ENCODE measurements at regions not wholly inside any gene's neighbourhood (a gene's known extent, or its start where the extent isn't known, plus 50 kb on each side); places are given as distances from the start of the nearest gene placed in this dataset.
A peak's percentile ranks its signal among the peaks of the same experiment; 100 is the strongest.

DNA sequence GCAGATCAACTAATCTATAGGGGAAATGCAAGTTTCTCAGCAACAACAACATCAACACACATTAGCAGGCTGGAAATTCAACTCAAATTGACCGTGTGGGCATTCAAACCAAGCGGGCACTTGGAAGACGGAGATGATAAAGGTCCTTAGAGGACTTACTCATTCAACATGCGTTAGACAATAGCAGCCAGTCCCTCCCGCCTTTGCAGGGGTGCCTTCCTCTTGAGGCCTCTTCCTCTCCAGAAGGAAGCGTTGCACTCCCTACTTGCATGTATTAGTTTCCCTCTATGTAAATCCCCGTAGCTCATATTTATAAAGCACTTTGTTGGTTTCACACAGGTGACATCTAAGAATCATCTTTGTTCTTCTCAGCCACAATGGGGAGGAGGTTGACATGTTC lies 300.8 kb upstream of the STXBP5 start:
- Histone ChIP-seq H3K4me1 (ENCODE audit: control insufficient read depth in 2 of 3, insufficient read depth in 2 of 3, low read depth in 1 of 3, low read length in 3 of 3) (no peaks in the 10 kb centered on the region), H3K4me3 (ENCODE audit: low read length in 3 of 3) (no peak overlapping the region), H3K36me3 (ENCODE audit: control insufficient read depth in 2 of 3, insufficient read depth in 3 of 3, low read length in 3 of 3) (no peaks in the 10 kb centered on the region), H3K9me3 (ENCODE audit: control insufficient read depth in 2 of 3, insufficient read depth in 1 of 3, low read length in 3 of 3) (no peaks in the 10 kb centered on the region), H3K27me3 (ENCODE audit: control insufficient read depth, insufficient read depth, low read length) (no peaks in the 10 kb centered on the region), H3K27ac (ENCODE audit: low read depth in 2 of 2, low read length in 2 of 2) (no peak overlapping the region), H3K9ac (ENCODE audit: low read length in 3 of 3) (no peak overlapping the region)
- no peak for TF ChIP-seq CTCF (IDR thresholded peaks at IDR 0.05; ENCODE audit: borderline replicate concordance, extremely low read depth, insufficient read depth)
- intact Hi-C loops (cut with DNase I): no loop called here
- DNase-seq: no peak
- no peak for FAIRE-seq

DNA sequence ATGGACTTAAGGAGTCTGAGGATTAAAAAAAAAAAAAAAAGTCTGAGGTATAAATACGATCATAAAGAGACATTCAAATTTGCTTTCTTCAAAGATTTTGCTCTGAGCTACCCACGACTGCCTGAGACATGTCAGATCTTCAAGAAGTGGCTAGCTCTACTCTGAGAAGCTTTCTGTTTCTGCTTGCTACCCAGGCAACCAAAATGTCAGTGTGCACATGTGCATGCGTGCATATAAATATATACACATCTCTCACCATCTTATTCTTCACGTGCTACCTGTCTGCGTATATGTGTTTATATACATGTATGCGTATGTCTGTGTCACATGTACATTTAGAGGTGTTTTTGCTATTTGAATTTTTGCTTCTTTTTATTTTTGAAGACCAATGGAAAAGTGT lies 299.6 kb upstream of the STXBP5 start:
- FAIRE-seq (no peak), DNase-seq (no peak)
- intact Hi-C loops (cut with DNase I): no loop called here
- H3K9me3 ChIP-seq (ENCODE audit: control insufficient read depth in 2 of 3, insufficient read depth in 1 of 3, low read length in 3 of 3): no peaks in the 10 kb centered on the region
- no peak overlapping the region for H3K4me3 ChIP-seq (ENCODE audit: low read length in 3 of 3)
- TF ChIP-seq CTCF (IDR thresholded peaks at IDR 0.05; ENCODE audit: borderline replicate concordance, extremely low read depth, insufficient read depth): no peak
- no peaks in the 10 kb centered on the region for H3K36me3 ChIP-seq (ENCODE audit: control insufficient read depth in 2 of 3, insufficient read depth in 3 of 3, low read length in 3 of 3)
- H3K4me1 ChIP-seq (ENCODE audit: control insufficient read depth in 2 of 3, insufficient read depth in 2 of 3, low read depth in 1 of 3, low read length in 3 of 3): peaks cover 0 to 2% (median 2%) of the 10 kb centered on the region in 3 donors
- no peak overlapping the region for H3K27ac ChIP-seq (ENCODE audit: low read depth in 2 of 2, low read length in 2 of 2)
- H3K27me3 ChIP-seq (ENCODE audit: control insufficient read depth, insufficient read depth, low read length): no peaks in the 10 kb centered on the region
- no peak overlapping the region for H3K9ac ChIP-seq (ENCODE audit: low read length in 3 of 3)

DNA sequence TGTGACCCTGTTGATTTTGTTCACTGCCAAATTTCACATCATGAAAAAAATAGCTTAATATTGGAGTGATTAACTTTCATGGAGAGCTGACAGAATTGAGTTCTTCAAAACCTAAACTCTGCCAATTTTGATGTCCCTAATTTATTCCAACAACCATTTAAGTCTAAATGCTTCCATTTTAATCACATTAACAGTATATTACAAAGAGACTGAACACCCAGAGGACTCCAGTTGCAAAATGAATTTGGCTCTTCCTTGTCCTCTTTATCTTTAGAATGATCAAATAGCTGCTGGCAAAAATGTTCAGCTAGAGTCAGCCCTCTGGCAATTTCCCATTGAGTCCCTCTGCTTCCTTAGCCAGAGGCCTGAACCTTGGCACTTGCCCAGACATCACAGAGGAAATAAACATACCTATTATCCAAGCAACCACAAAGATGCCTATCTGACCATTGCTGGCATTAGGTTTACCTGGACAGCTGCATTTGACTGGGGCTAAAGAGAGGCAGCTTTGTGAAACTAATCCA lies 299.0 kb upstream of the STXBP5 start:
- no peaks in the 10 kb centered on the region for H3K9me3 ChIP-seq (ENCODE audit: control insufficient read depth in 2 of 3, insufficient read depth in 1 of 3, low read length in 3 of 3)
- no peak for FAIRE-seq

More for the DNA sequence above, 299.0 kb upstream of the STXBP5 start:
- H3K4me3 ChIP-seq (ENCODE audit: low read length in 3 of 3): no peak overlapping the region
- intact Hi-C loops (cut with DNase I): no loop called here
- peaks cover 0 to 4% (median 2%) of the 10 kb centered on the region in 3 donors for H3K4me1 ChIP-seq (ENCODE audit: control insufficient read depth in 2 of 3, insufficient read depth in 2 of 3, low read depth in 1 of 3, low read length in 3 of 3)
- no peak overlapping the region for H3K9ac ChIP-seq (ENCODE audit: low read length in 3 of 3)
- no peak overlapping the region for H3K27ac ChIP-seq (ENCODE audit: low read depth in 2 of 2, low read length in 2 of 2)
- H3K36me3 ChIP-seq (ENCODE audit: control insufficient read depth in 2 of 3, insufficient read depth in 3 of 3, low read length in 3 of 3): no peaks in the 10 kb centered on the region
- no peaks in the 10 kb centered on the region for H3K27me3 ChIP-seq (ENCODE audit: control insufficient read depth, insufficient read depth, low read length)
- DNase-seq: peak in 1 of 5 donors; percentile 51
- no peak for TF ChIP-seq CTCF (IDR thresholded peaks at IDR 0.05; ENCODE audit: borderline replicate concordance, extremely low read depth, insufficient read depth)
